OCI-M2 (cell line): ENCODE measurements at regions not wholly inside any gene's neighbourhood (a gene's known extent, or its start where the extent isn't known, plus 50 kb on each side); places are given as distances from the start of the nearest gene placed in this dataset.

Experiments used
- DNase-seq: peaks from one replicate; lab custom pipeline; 2025; ENCODE audit not compliant: unreplicated experiment; lab: John Stamatoyannopoulos, UW

GRCh38 chr1:244339073-244339692 lies 112.5 kb downstream of the ADSS2 start:
- no peak for DNase-seq

- DNase-seq = no peak
Observed at GRCh38 chr1:244339776-244340175, 111.9 kb downstream of the ADSS2 start.

GRCh38 chr1:244340396-244340795 lies 111.3 kb downstream of the ADSS2 start:
- no peak for DNase-seq

GRCh38 chr1:244341455-244342450 lies 110.0 kb downstream of the ADSS2 start:
- DNase-seq = no peak

GRCh38 chr1:244344001-244344400 lies 107.7 kb downstream of the ADSS2 start:
- DNase-seq = no peak

- DNase-seq = no peak
Observed at GRCh38 chr1:244346972-244347618, 104.6 kb downstream of the ADSS2 start.

- no peak for DNase-seq
Observed at GRCh38 chr1:244347942-244348341, 103.8 kb downstream of the ADSS2 start.

- DNase-seq = no peak
Observed at GRCh38 chr1:244349103-244349531, 102.6 kb downstream of the ADSS2 start.

GRCh38 chr1:244349581-244350001 lies 102.1 kb downstream of the ADSS2 start:
- no peak for DNase-seq

GRCh38 chr1:244350027-244350426 lies 101.7 kb downstream of the ADSS2 start:
- no peak for DNase-seq

GRCh38 chr1:244352156-244352830 lies 99.4 kb downstream of the ADSS2 start:
- DNase-seq = no peak

- DNase-seq = no peak
Observed at GRCh38 chr1:244353551-244354091, 98.1 kb downstream of the ADSS2 start.

GRCh38 chr1:244354810-244355278 lies 96.9 kb downstream of the ADSS2 start:
- no peak for DNase-seq

GRCh38 chr1:244356376-244356775 lies 95.3 kb downstream of the ADSS2 start:
- DNase-seq = no peak
